Panc1 (cell line): ENCODE measurements at regions not wholly inside any gene's neighbourhood (a gene's known extent, or its start where the extent isn't known, plus 50 kb on each side); places are given as distances from the start of the nearest gene placed in this dataset.

Source experiments
- ATAC-seq: fragments of 200-7000 bp; cut with Tn5 transposase; 2 replicates; pipeline ENCODE4 v1.9.1; 2020; ENCODE audit warnings: mild to moderate bottlenecking, moderate library complexity
- BruUV-seq: library from RNA; stranded (reverse); fragments of 400-500 nt; replicated peaks from 2 replicates; lab custom pipeline; 2021; lab: Mats Ljungman, UMichigan
- CTCF ChIA-PET: fragments of 300-600 bp; sonication (Branson Sonifier 250); formaldehyde crosslinking; loops from one replicate; lab custom pipeline; 2022; ENCODE audit warnings: antibody characterized with exemption; lab: Charles Lee
- POLR2A ChIA-PET: fragments of 300-600 bp; sonication (Branson Sonifier 250); formaldehyde crosslinking; loops from one replicate; lab custom pipeline; 2022; ENCODE audit warnings: antibody characterized with exemption; lab: Charles Lee
- DNase-seq: peaks from one replicate; pipeline ENCODE4 v3.0.0-alpha.2; 2010; ENCODE audit warnings: low read depth, low spot score
- H3K27ac ChIP-seq: 2 replicates; pipeline ENCODE4 v1.5.1; 2011; ENCODE audit warnings: mild to moderate bottlenecking, low read length, inconsistent platforms
- H3K27me3 ChIP-seq: fragments of 200-500 bp; sonication (Bioruptor generic); 2 replicates; pipeline ENCODE4 v1.6.0; 2014; ENCODE audit warnings: low read length, inconsistent platforms; ENCODE audit not compliant: control insufficient read depth, insufficient read depth
- H3K36me3 ChIP-seq: fragments of 200-500 bp; sonication (Bioruptor generic); 2 replicates; pipeline ENCODE4 v1.5.1; 2014; ENCODE audit warnings: inconsistent platforms, mild to moderate bottlenecking, low read length, moderate library complexity; ENCODE audit not compliant: control insufficient read depth, insufficient read depth
- H3K4me1 ChIP-seq: 2 replicates; pipeline ENCODE4 v1.5.1; 2011; ENCODE audit warnings: inconsistent platforms, mild to moderate bottlenecking, low read length, moderate library complexity; ENCODE audit not compliant: control insufficient read depth, insufficient read depth
- H3K4me3 ChIP-seq, 2 experiments: 2 replicates each; pipeline ENCODE4 v1.5.1; 2011 to 2012; ENCODE audit warnings: low read depth in 2 of 2, low read length in 2 of 2, mild to moderate bottlenecking in 2 of 2, inconsistent platforms in 1 of 2, moderate library complexity in 1 of 2
- H3K9me3 ChIP-seq: fragments of 200-500 bp; sonication (Bioruptor generic); 2 replicates; pipeline ENCODE4 v1.5.1; 2014; ENCODE audit warnings: low read depth, mild to moderate bottlenecking, inconsistent platforms, low read length, moderate library complexity; ENCODE audit not compliant: control insufficient read depth, insufficient read depth
- POLR2AphosphoS5 ChIP-seq: IDR thresholded peaks from 2 replicates; pipeline ENCODE4 v1.6.1; 2012; ENCODE audit warnings: mild to moderate bottlenecking, low read depth, low read length, moderate library complexity
- SIN3A ChIP-seq: IDR thresholded peaks from 2 replicates; pipeline ENCODE4 v1.6.1; 2012; ENCODE audit warnings: low read depth, mild to moderate bottlenecking, low read length, moderate library complexity, borderline replicate concordance; ENCODE audit not compliant: insufficient read depth
- TCF7L2 ChIP-seq: IDR thresholded peaks from 2 replicates; pipeline ENCODE4 v1.6.1; 2011; ENCODE audit warnings: mild to moderate bottlenecking, low read depth, low read length, inconsistent platforms
- in situ Hi-C: cut with HindIII; loops from 2 replicates; pipeline ENCODE4 v1.10.0; 2016; ENCODE audit warnings: low sequenced_read_pairs, low pct_unique_long_range_greater_than_20kb
- intact Hi-C: fragments of 100-400 bp; cut with micrococcal nuclease; formaldehyde crosslinking; loops from one replicate; pipeline ENCODE4 v1.10.0; 2022; ENCODE audit not compliant: unreplicated experiment
- TF ChIP-seq, protein P1 (sequence below): fragments of 450-650 bp; IDR thresholded peaks from 2 replicates; pipeline ENCODE4 v1.5.1; 2017; ENCODE audit warnings: mild to moderate bottlenecking
- TF ChIP-seq, protein P2 (sequence below), 2 experiments: IDR thresholded peaks; 2 replicates each; pipeline ENCODE4 v1.6.1; 2011 to 2012; ENCODE audit warnings: low read depth in 2 of 2, control low read depth in 1 of 2, low read length in 1 of 2, mild to moderate bottlenecking in 1 of 2, moderate library complexity in 1 of 2; ENCODE audit not compliant: insufficient read depth in 1 of 2

- no peak overlapping the region for H3K27ac ChIP-seq
- DNase-seq (no peak), ATAC-seq (no peak)
- no peaks in the 10 kb centered on the region for H3K27me3 ChIP-seq
- no peaks in the 10 kb centered on the region for H3K36me3 ChIP-seq
- in situ Hi-C loops = no loop called here
- intact Hi-C loops = no loop called here
- BruUV-seq = no TSS peak
- no peaks in the 10 kb centered on the region for H3K9me3 ChIP-seq
- ChIA-PET CTCF (no interaction called here), POLR2A (no interaction called here)
- TF ChIP-seq, protein P1, sequence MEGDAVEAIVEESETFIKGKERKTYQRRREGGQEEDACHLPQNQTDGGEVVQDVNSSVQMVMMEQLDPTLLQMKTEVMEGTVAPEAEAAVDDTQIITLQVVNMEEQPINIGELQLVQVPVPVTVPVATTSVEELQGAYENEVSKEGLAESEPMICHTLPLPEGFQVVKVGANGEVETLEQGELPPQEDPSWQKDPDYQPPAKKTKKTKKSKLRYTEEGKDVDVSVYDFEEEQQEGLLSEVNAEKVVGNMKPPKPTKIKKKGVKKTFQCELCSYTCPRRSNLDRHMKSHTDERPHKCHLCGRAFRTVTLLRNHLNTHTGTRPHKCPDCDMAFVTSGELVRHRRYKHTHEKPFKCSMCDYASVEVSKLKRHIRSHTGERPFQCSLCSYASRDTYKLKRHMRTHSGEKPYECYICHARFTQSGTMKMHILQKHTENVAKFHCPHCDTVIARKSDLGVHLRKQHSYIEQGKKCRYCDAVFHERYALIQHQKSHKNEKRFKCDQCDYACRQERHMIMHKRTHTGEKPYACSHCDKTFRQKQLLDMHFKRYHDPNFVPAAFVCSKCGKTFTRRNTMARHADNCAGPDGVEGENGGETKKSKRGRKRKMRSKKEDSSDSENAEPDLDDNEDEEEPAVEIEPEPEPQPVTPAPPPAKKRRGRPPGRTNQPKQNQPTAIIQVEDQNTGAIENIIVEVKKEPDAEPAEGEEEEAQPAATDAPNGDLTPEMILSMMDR = no peak
- TF ChIP-seq SIN3A = no peak
- TF ChIP-seq, protein P2, sequence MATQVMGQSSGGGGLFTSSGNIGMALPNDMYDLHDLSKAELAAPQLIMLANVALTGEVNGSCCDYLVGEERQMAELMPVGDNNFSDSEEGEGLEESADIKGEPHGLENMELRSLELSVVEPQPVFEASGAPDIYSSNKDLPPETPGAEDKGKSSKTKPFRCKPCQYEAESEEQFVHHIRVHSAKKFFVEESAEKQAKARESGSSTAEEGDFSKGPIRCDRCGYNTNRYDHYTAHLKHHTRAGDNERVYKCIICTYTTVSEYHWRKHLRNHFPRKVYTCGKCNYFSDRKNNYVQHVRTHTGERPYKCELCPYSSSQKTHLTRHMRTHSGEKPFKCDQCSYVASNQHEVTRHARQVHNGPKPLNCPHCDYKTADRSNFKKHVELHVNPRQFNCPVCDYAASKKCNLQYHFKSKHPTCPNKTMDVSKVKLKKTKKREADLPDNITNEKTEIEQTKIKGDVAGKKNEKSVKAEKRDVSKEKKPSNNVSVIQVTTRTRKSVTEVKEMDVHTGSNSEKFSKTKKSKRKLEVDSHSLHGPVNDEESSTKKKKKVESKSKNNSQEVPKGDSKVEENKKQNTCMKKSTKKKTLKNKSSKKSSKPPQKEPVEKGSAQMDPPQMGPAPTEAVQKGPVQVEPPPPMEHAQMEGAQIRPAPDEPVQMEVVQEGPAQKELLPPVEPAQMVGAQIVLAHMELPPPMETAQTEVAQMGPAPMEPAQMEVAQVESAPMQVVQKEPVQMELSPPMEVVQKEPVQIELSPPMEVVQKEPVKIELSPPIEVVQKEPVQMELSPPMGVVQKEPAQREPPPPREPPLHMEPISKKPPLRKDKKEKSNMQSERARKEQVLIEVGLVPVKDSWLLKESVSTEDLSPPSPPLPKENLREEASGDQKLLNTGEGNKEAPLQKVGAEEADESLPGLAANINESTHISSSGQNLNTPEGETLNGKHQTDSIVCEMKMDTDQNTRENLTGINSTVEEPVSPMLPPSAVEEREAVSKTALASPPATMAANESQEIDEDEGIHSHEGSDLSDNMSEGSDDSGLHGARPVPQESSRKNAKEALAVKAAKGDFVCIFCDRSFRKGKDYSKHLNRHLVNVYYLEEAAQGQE (IDR thresholded peaks at IDR 0.05; ENCODE audit: insufficient read depth in 1 of 2, low read depth in 2 of 2, low read length in 1 of 2) = no peak
- H3K4me1 ChIP-seq = no peaks in the 10 kb centered on the region
- no peak overlapping the region for H3K4me3 ChIP-seq
Observed at GRCh38 chrX:124646403-124646802, 300.0 kb downstream of the SH2D1A start.

DNA sequence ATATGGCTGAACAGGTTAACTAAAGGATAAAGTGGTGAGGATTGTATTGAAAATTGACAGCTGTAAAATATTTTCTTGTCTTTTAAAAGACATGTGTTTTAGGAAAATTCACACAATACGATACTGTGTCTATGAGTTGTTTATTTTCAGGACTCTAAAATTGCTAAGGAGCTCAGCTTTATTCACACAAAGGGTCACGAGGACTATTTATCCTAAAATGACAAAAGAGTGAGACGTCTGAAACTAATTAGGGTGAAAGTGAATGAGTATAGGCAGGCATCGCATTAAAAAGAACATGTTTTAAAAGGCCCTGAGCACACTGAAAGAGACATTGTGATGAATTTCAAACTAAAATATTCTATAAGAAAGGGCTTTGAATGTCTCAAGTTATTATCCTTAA lies 304.7 kb downstream of the SH2D1A start:
- in situ Hi-C loops (no loop called here), intact Hi-C loops (no loop called here)
- no peaks in the 10 kb centered on the region for H3K27me3 ChIP-seq
- TF ChIP-seq POLR2AphosphoS5 (no peak), SIN3A (no peak), TCF7L2 (no peak)
- TF ChIP-seq, protein P2 (IDR thresholded peaks at IDR 0.05; ENCODE audit: insufficient read depth in 1 of 2, low read depth in 2 of 2, low read length in 1 of 2) = no peak
- TF ChIP-seq, protein P1 = no peak
- no peaks in the 10 kb centered on the region for H3K4me1 ChIP-seq
- no peaks in the 10 kb centered on the region for H3K9me3 ChIP-seq
- no peak overlapping the region for H3K4me3 ChIP-seq
- DNase-seq (no peak), ATAC-seq (no peak)
- no peaks in the 10 kb centered on the region for H3K36me3 ChIP-seq
- H3K27ac ChIP-seq = no peak overlapping the region
- ChIA-PET CTCF (no interaction called here), POLR2A (no interaction called here)
- no TSS peak for BruUV-seq
